Ishikawa (cell line): ENCODE measurements at regions not wholly inside any gene's neighbourhood (a gene's known extent, or its start where the extent isn't known, plus 50 kb on each side); places are given as distances from the start of the nearest gene placed in this dataset.

ENCODE experiments used
- CEBPB ChIP-seq: IDR thresholded peaks from 2 replicates; pipeline ENCODE4 v1.6.1; 2012
- CREB1 ChIP-seq: IDR thresholded peaks from 2 replicates; pipeline ENCODE4 v1.6.1; 2012; ENCODE audit warnings: low read depth
- EGR1 ChIP-seq: IDR thresholded peaks from 2 replicates; pipeline ENCODE4 v1.6.1; 2012
- EP300 ChIP-seq: IDR thresholded peaks from 2 replicates; pipeline ENCODE4 v1.6.1; 2012; ENCODE audit warnings: borderline replicate concordance
- FOXM1 ChIP-seq: IDR thresholded peaks from 2 replicates; pipeline ENCODE4 v1.6.1; 2012; ENCODE audit warnings: low read depth, borderline replicate concordance
- MAX ChIP-seq: IDR thresholded peaks from 2 replicates; pipeline ENCODE4 v1.6.1; 2012
- NFIC ChIP-seq: IDR thresholded peaks from 2 replicates; pipeline ENCODE4 v1.6.1; 2012
- RAD21 ChIP-seq: IDR thresholded peaks from 2 replicates; pipeline ENCODE4 v1.6.1; 2012; ENCODE audit warnings: low read depth
- TAF1 ChIP-seq: IDR thresholded peaks from 2 replicates; pipeline ENCODE4 v1.6.1; 2012; ENCODE audit warnings: low read depth, mild to moderate bottlenecking
- TCF12 ChIP-seq: IDR thresholded peaks from 2 replicates; pipeline ENCODE4 v1.6.1; 2012; ENCODE audit warnings: low read depth
- TEAD4 ChIP-seq: IDR thresholded peaks from 2 replicates; pipeline ENCODE4 v1.6.1; 2012
- YY1 ChIP-seq: IDR thresholded peaks from 2 replicates; pipeline ENCODE4 v1.6.1; 2012; ENCODE audit warnings: low read depth
- ZBTB7A ChIP-seq: IDR thresholded peaks from 2 replicates; pipeline ENCODE4 v1.6.1; 2012; ENCODE audit warnings: low read depth
- TF ChIP-seq, protein P1 (sequence below): IDR thresholded peaks from 2 replicates; pipeline ENCODE4 v1.6.1; 2012; ENCODE audit warnings: low read depth, mild to moderate bottlenecking
- TF ChIP-seq, protein P2 (sequence below): IDR thresholded peaks from 2 replicates; pipeline ENCODE4 v1.6.1; 2012

DNA sequence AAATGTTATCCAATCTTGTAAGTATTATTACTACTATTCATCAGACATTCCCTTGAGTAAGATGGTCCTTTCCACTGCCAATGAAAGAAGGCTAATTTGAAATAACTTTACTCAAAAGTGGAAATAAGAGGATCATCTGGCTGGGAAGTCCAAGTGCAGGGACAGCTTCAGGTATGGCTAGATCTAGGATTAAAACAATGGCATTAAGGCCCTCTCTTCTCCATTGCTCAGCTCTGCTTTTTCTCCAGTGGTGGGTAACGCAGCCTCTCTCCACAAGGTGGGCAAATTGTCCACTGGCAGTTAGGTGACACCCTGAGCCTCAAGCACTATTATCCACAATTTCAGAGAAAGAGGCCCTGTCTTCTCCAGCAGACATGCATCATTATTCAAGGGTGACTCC, 66.7 kb upstream of the PGM2 start:
- TF ChIP-seq NFIC = no peak
- TF ChIP-seq EGR1 = no peak
- no peak for TF ChIP-seq MAX
- TF ChIP-seq YY1 = no peak
- TF ChIP-seq CREB1 = no peak
- TF ChIP-seq TEAD4 = no peak
- TF ChIP-seq, protein P1, sequence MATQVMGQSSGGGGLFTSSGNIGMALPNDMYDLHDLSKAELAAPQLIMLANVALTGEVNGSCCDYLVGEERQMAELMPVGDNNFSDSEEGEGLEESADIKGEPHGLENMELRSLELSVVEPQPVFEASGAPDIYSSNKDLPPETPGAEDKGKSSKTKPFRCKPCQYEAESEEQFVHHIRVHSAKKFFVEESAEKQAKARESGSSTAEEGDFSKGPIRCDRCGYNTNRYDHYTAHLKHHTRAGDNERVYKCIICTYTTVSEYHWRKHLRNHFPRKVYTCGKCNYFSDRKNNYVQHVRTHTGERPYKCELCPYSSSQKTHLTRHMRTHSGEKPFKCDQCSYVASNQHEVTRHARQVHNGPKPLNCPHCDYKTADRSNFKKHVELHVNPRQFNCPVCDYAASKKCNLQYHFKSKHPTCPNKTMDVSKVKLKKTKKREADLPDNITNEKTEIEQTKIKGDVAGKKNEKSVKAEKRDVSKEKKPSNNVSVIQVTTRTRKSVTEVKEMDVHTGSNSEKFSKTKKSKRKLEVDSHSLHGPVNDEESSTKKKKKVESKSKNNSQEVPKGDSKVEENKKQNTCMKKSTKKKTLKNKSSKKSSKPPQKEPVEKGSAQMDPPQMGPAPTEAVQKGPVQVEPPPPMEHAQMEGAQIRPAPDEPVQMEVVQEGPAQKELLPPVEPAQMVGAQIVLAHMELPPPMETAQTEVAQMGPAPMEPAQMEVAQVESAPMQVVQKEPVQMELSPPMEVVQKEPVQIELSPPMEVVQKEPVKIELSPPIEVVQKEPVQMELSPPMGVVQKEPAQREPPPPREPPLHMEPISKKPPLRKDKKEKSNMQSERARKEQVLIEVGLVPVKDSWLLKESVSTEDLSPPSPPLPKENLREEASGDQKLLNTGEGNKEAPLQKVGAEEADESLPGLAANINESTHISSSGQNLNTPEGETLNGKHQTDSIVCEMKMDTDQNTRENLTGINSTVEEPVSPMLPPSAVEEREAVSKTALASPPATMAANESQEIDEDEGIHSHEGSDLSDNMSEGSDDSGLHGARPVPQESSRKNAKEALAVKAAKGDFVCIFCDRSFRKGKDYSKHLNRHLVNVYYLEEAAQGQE = no peak

- TF ChIP-seq TAF1 (no peak), RAD21 (no peak), TEAD4 (no peak), EGR1 (no peak), TCF12 (no peak), FOXM1 (no peak)
- TF ChIP-seq, protein P2, sequence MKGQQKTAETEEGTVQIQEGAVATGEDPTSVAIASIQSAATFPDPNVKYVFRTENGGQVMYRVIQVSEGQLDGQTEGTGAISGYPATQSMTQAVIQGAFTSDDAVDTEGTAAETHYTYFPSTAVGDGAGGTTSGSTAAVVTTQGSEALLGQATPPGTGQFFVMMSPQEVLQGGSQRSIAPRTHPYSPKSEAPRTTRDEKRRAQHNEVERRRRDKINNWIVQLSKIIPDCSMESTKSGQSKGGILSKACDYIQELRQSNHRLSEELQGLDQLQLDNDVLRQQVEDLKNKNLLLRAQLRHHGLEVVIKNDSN = no peak
These were observed 68.3 kb upstream of the PGM2 start for GRCh38 chr4:37758226-37758625.

DNA sequence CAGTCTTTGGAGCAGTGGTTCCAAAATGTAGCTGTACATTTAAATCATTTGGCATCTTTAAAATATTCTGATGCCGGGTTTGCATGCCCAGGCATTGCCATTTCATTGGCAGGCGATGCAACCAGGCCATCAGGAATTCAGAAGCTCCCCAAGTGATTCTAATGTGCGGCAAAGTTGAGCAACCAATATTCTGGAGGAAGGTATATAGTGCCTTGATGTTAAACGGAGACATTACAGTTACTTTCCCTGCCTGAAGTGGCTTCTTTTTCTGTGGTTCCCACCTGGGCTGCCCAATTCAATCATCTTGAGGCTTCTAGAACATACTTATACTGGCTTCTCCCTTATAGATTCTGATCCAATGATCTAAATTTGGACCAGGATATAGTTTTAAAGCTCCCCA, 68.7 kb upstream of the PGM2 start:
- TF ChIP-seq NFIC = no peak
- TF ChIP-seq EGR1 = no peak
- no peak for TF ChIP-seq TEAD4
- TF ChIP-seq CEBPB = no peak
- no peak for TF ChIP-seq EP300

GRCh38 chr4:37757121-37757520, 69.4 kb upstream of the PGM2 start:
- TF ChIP-seq TAF1 (no peak), EGR1 (no peak), TEAD4 (no peak), MAX (no peak), TCF12 (no peak), YY1 (no peak), CEBPB (no peak), CREB1 (no peak), FOXM1 (no peak), EP300 (no peak), ZBTB7A (no peak), RAD21 (no peak), NFIC (no peak)
- TF ChIP-seq, protein P2 = no peak
- TF ChIP-seq, protein P1 = no peak

DNA sequence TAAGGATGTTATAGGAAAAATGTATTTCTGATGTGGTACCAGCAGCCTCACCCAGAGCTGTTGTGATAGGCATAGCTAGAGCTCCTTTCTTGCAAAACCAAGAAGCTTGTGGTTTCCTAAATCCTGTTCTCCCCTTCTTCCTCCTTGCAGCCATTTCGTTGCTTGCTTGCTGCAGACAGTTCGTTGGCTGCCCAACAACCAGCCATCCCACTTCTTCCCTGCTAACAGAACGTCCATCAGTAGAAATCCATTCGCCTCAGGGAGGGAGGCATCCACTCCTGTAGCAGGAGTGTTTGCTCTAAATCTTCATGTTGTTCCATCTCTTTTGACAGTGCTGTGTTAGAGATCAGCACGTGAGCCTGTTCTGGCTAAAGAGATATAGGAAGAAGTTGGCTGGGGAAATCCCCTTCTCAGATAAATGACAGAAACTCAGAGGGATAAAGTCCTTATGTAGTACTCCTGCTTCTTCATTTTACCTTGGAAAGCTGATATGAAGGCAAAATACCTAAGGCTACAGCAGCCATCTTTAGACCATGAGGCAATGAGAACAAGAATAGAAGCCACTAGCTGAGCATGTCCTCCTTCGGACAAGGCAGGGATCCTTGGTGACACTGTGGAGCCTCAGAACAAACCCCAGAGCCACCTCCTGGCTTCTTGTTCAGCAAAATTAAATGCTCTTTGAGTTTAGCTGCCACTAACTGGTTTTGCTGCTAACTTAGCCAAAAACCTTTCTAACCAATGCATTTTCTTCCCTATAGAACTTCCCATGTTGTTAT, 68.4 kb upstream of the RELL1 start:
- TF ChIP-seq FOXM1 (no peak), EGR1 (no peak), TEAD4 (no peak), EP300 (no peak), CREB1 (no peak), TCF12 (no peak), ZBTB7A (no peak)
- TF ChIP-seq, protein P1 = no peak
